Stomach (tissue), 4 donors: ENCODE measurements at regions not wholly inside any gene's neighbourhood (a gene's known extent, or its start where the extent isn't known, plus 50 kb on each side); places are given as distances from the start of the nearest gene placed in this dataset.

ENCODE experiments used
- POLR2A ChIP-seq, 4 donors: fragments of 450-650 bp; IDR thresholded peaks; one replicate each; pipeline ENCODE4 v1.6.1; 2016; ENCODE audit warnings: antibody characterized with exemption in 4 of 4, control low read depth in 2 of 4, mild to moderate bottlenecking in 1 of 4, moderate library complexity in 1 of 4
- POLR2AphosphoS5 ChIP-seq, 3 donors: sonication (generic); formaldehyde crosslinking; IDR thresholded peaks; one replicate each; pipeline ENCODE4 v1.6.1; 2016; ENCODE audit warnings: antibody characterized with exemption in 3 of 3

- TF ChIP-seq POLR2A (IDR thresholded peaks at IDR 0.05) (no peak), POLR2AphosphoS5 (IDR thresholded peaks at IDR 0.05) (no peak)
Measured at GRCh38 chr9:126127591-126127990, 199.0 kb upstream of the MVB12B start.
